HT1080 (cell line): ENCODE measurements at regions not wholly inside any gene's neighbourhood (a gene's known extent, or its start where the extent isn't known, plus 50 kb on each side); places are given as distances from the start of the nearest gene placed in this dataset.
"Not testable (repeated sequence)": the region's sequence is repeated elsewhere in the genome, so short reads cannot be mapped to it uniquely, and the experiment has no call there.

Source experiments
- DNase-seq: peaks from one replicate; pipeline ENCODE4 v3.0.0-alpha.2; 2015; ENCODE audit warnings: low read depth

DNA sequence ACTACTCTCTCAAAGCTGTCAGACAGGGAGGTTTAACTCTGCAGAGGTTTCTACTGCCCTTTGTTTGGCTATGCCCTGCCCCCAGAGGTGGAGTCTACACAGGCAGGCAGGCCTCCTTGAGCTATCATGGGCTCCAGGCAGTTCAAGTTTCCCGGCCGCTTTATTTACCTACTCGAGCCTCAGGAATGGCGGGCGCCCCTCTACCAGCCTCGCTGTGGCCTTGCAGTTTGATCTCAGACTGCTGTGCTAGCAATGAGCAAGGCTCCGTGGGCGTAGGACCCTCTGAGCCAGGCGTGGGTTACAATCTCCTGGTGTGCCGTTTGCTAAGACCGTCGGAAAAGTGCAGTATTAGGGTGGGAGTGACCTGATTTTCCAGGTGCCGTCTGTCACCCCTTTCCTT lies 124.3 kb downstream of the PTCHD1 start:
- not testable (repeated sequence) for DNase-seq

DNA sequence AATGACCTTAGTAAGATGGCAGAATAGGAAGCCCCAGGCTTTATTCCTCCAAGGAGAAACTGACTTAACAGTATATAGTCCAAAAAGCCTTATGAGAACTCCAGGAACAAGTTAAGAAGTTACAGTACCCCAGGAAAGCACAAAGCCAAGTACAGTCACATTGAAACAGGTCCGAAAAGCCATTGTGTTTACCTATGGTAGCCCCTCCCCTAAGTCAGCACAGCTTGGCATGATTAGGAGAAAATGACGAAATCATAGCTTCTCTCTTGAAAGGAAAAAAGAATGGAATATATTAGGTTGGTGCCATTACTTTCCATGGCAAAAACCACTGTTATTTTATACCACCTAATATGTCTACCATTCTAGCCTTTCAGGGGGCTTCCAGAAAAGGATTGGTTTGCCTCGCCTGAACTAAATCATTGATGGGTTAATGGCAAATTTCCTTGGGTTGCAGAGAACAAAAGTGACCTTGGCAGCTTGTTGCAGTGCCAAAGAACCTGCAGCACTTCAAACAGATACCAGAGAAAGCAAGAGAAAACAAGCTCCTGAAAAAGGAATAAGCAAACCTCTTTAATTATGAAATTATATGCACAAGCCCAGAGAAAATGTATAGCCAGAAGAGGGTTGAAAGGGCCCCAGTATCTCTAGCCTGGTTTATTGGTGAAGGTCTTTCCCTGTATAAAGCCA lies 130.6 kb downstream of the PTCHD1 start:
- no peak for DNase-seq

DNA sequence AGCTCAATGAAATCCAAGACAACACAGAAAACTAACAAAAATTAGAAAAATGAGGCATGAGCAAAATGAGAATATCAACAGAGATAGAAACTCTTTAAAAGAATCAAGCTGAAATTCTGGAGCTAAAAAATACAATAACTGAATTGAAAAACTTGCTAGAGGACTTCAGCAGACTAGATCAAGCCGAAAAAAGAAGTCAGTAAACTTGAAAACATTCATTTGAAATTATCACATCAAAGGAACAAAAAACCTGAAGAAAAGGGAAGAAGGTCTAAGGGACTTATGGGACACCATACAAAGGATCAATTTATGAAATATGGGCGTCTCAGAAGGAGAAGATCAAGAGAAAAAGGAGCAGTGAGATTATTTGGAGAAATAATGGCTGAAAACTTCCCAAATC lies 131.3 kb downstream of the PTCHD1 start:
- no peak for DNase-seq

DNA sequence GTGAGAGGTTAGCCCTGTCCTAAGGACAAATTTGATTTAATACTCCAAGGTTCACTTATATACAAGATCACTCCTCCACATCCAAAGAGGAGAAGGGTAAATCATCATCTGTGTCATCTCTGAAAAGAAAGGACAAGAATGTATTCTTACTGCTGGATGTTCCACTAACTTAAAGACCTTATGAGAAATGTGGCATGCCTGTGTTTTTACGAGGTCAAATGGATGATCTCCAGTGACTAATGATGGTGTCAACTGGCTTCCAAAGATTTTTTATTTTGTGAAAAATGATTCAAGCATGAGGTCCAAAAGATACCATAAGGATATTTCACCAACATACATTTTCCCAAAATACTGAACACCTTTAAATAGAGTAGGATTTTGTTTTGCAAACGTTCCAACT lies 143.4 kb downstream of the PTCHD1 start:
- peak; percentile 41 for DNase-seq

DNA sequence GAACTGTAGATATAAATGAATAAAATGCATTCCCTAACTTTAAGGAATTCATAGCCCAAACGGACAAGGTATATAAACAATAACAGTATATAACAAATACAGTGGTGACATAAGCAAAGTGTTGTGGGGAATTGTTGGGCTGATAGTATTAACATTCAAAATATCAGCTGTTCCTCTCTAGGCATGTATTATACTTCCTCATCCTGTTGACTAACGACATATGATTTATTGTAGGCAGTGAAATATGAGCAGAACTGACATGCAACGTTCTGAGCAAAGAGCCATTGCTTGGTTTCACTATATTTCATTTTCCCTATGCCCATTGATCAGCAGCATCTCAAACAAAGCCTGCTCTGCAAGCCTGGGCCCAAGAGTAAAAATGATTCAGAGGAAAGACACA lies 143.9 kb downstream of the PTCHD1 start:
- DNase-seq, result no peak

DNA sequence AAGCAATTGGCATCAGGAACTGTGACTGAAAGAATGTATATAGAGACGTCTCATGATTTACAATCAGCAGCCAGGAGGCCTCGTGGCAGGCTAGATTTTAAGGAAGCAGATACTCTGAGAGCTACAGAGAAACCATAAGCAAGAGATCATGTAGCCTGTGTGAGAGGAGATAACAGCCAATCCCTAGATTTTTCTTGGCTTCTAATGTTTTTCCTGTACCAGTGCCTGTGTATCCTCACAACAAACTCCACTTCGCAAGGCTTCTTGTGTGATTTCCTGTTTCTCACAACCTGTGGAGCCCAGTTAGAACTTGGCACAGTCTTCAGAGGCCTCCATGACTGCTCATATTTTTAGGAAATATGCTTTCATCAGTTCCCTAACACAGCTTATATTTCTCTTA lies 147.9 kb downstream of the PTCHD1 start:
- DNase-seq, result no peak

DNA sequence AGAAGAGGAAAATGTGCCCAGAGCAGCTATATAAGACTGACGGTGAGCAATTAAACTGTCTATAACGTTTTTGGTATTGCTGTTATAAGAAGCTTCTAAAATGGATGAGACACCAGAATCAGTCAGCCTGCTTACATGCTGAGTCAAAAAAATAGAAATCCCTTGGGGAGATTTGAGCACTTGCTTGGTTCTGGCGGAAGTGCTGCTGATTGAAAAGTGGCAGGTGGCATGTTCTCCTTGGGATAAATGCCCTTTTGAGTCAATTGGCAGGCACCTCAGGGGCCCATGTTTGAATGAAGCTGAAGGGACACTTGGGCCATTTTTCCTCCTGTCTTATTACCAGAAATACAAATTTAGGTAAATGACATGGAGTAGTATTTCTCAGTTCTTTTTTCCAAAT lies 148.7 kb downstream of the PTCHD1 start:
- no peak for DNase-seq

DNA sequence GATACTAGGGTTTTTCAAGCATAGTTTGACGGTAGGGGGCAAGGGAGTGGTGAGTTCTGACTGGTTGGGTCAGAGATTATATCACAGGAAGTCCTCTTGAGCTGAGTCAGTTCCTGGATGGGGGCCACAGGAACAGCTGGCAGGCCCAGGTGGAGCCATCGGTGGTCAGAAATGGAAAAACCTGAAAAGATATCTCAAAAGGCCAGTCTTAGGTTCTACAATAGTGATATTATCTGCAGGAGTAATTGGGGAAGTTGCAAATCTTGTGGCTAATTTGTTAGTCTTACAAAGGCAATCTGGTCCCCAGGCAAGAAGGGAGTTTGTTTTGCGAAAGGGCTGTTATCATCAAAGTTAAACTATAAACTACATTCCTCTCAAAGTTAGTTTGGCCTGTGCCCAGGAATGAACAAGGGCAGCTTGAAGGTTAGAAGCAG lies 159.3 kb downstream of the PTCHD1 start:
- DNase-seq, result peak; percentile 76

DNA sequence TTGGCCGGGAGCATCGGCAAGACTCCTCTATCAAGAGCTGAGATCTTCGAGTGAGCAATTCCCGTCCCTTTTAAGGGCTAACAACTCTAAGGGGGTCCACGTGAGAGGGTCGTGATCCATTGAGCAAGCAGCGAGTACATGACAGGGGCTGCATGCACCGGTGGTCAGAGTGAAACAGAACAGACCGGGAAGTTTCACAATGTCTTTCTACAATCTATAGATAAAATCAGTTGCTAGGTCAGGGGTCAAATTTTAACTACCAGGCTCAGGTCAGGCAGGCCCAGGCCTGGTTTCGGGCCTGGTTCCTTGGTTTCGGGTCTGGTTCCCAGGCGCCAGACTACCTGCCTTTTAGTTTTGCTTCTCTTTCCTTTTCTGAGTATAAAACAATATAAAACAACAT lies 160.1 kb downstream of the PTCHD1 start:
- DNase-seq, result no peak

DNA sequence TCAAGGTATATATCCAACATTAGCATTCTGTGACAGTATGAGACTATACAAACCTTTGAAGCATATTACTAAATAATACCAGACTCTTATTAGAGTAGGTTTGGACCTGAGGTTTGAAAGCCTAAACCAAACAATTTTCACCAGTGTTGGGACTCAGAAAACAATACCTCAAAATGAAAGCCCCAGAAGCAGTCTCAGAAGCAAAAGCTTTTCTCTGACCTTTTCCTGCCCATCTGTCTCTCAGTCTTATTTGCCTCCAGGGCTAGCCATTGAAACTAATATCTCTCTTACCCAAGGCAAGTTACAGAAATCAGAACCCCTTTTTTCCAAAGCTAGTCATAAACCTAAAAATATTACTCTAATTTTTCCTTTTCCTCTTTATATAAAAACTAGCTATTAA lies 163.3 kb downstream of the PTCHD1 start:
- no peak for DNase-seq

DNA sequence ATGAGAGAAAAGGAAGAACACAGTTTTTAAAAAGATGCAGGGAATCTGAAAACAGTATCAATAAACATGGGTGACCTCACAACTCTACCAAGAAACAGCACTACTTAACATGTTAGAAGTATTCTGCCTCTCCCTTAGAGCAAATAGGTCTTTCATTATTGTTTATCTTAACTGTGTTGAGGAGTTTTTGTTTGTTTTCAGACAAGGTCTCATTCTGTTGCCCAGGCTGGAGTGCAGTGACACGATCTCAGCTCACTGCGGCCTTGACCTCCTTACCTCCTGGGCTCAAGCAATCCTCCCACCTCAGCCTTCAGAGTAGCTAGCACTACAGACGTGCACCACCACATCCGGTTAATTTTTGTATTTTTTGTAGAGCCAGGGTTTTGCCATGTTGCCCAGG lies 165.3 kb upstream of the PRDX4 start:
- no peak for DNase-seq

DNA sequence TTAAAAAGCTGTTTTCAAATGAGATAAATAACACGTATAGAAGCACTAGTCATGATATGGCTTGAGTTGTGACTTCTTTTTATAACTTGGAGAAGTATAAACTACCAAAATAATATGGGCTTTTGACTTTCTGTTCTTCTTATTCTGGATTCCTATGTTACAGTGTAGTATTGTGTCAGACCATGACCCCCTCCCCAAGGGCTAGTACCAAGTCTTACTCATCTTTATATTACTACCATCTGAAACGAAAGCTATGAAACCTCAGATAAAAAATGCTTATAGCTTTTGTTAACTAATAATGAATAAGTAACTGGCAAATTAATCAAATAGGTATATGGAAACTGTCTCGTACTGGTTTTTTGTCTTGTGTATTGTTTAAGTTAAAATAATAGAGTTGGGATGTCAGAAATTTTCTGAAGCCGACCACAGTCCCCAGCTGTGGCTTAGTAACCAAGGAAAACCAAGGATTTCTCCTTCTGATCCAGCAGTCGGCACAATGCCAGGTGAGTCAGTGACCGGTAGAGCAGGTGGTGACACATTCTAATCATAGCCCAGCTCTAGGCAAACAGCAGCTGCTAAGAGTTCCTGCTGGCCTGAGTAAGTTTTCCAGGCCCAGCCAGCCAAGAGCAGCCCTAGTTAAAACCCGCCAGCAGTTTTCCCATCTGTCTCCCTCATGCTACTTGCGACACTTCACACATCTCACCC lies 163.3 kb upstream of the PRDX4 start:
- DNase-seq, result peak; percentile 91

DNA sequence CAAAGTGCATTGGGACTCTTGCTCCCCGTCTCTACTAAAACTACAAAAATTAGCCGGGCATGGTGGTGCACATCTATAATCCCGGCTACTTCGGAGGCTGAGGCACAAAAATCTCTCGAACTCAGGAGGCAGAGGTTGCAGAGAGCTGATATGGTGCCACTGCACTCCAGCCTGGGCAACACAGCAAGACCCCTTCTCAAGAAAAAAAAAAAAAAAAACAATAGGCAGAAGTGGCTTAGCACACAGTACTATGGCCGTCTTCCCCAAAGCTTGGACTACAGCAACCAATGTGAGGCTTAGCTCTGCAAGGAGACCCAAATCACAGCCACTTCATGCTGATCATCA lies 162.8 kb upstream of the PRDX4 start:
- no peak for DNase-seq

DNA sequence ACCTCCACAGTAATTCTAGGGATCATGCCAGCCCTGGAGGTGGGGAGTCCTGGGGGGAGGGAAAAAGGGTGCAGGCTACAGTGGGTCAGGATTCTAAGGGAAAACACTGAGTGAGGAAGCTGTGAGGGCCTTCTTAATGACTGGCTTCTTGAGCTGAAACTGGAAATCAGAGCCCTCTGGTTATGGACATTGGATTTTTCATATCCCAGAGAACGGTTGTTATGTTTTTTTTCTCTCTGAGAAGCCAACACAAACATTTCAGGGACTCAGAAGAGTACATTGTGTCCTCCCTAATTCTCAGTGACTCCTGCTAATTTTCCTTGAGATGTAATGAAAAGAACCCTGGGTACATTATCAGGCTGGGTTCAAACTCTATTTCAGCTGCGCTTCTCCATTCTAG lies 162.4 kb upstream of the PRDX4 start:
- DNase-seq, result no peak

DNA sequence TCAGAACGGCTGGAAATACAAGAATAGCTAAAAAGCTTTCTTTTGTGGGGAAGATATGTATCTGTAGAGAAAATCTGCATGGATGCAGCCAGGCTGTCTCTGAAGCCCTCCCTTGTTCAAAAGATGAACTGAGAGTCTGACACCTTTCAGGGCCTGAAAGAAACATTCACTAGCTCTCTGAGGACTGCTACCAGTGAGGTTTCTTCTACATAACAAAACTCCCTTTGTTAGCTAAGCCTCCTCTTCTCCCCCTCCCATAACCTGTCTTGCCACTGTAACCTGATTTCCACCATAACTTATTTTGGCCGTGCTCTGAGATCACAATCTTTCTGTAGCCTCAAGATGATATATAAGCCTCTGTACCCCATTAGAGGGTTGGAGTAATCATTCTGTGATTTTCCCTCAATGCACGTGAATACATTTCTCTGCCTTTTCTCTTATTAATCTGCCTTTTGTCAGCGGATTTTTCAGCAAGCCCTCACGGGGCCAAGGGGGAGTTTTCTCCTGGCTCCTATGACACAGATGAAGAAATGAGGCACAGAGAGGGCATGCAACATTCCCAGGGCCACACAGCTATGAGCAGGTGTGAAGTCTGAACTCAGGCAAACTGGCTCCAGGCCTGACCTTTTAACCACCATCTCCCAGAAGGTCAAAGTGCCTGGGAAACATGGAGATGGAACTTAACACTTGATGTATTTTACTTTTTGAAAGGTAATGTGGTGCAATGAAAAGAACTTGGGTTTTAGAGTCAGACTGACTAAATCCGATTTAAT lies 161.6 kb upstream of the PRDX4 start:
- DNase-seq, result no peak

DNA sequence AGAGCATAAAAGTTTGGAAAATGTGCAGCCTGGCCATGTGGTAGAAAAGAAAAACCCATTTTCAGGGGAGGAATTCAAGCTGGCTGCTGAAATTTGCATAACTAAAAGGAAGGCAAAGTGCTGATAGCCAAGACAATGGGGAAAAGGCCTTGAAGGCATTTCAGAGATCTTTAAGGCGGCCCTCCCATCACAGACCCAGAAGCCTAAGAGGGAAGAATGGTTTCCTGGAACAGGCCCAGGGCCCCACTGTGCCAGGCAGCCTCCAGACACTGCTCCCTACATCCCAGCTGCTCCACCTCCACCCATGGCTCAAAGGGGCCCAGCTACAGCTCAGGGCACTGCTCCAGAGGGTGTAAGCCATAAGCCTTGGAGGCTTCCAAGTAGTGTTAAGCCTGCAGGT lies 158.0 kb upstream of the PRDX4 start:
- no peak for DNase-seq

DNA sequence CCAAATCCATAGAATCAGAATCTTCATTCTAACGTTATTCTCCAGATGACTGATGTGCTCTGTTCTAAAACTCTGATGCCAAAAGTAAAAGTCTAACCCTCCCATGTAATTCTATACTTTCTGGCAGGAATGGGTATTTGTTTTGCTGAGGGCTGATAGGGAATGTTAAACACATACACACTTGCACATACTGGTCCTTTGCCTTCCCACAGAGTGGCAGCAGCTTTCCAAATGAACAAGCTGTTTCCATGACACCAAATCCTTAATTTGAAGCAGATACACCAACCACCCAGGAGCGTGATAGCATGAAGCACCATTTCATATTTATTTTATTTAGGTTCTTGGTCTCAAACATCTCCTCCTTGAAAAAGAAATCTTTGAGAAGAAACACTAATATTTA lies 155.5 kb upstream of the PRDX4 start:
- no peak for DNase-seq

DNA sequence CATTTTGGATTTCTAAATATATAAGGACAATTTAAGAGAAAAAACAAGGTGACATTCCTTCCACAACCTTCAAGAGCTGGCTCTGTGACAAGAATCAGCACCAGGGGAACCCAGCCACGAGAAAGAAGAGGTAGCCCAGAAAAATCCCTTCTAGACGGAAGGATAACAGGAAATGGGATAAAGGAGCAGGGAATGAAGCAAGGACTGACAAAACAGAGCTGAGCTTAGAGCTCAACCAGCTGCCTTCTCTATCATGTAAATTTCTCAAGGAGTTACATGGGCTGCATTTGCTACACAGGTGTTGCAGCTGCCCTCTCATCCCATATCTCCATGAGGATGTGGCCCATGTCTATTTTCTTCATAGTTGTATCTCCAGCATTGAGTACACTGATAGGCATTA lies 154.2 kb upstream of the PRDX4 start:
- DNase-seq, result no peak

DNA sequence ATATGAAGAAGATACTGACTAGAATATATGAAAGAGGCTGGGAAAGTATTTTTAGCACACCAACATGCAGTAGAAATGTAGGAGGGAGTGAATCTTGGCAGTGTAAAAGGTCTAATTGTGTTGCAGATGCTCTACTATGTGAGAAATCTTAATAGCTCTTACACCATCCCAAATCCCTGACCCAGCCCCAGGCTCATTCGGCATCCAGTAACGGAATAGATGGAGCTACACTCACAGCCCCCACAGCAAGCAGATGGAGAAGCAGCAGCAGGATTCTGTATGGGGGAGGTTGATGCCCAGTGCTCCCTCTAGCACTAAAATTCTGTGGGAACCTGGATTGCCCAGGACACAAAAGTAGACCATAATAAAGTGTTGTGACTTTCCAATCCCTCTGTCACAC lies 153.2 kb upstream of the PRDX4 start:
- DNase-seq, result no peak

DNA sequence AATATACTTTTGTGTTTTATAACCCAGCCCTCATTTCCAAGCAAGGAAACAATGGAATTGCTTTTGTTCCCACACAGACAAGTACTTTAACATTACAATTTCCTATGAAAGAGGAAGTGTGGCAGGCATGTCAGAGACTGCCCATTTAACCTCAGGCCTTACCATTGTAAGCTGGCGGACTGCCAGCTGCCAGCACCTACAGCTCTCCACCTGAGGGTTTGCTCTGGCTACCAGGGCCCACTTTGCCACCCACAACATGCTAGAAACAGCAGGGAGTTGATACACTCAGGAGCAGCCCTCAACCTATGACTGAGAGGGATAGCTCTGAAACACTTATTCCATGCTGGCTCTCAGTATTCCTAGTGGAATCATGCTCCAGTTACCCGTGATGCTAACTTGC lies 152.3 kb upstream of the PRDX4 start:
- DNase-seq, result no peak

DNA sequence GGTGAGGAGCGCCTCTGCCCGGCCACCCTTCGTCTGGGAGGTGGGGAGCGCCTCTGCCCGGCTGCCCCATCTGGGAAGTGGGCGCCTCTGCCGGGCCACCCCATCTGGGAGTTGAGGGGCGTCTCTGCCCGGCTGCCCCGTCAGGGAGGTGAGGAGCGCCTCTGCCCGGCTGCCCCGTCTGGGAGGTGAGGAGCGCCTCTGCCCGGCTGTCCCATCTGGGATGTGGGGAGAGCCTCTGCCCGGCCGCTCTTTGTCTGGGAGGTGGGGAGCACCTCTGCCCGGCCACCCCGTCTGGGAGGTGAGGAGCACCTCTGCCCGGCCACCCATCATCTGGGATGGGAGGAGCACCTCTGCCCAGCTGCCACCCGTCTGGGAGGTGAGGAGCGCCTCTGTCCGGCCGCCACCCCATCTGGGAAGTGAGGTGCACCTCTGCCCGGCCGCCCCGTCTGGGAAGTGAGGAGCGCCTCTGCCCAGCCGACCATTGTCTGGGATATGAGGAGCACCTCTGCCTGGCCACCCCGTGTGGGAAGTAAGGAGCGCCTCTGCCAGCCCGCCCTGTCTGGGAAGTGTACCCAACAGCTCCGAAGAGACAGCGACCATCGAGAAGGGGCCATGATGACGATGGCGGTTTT lies 144.2 kb upstream of the PRDX4 start:
- DNase-seq, result not testable (repeated sequence)

DNA sequence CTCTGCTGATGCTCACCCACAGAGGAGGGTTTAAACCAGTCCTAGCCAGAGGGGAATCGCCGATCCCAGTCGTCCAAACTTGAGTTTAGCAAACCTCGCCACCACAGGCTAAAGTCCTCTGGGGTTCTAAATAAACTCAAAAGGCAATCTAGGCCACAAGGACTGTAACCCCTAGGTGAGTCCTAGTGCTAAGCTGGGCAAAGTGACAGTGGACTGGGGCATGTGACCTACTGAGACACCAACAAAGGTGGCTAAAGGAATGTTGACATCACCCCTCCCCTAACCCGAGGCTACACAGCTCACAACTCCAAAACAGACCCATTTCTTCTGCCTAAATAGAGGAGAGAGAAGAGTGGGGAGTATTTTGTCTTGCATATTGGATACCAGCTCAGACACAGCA lies 142.8 kb upstream of the PRDX4 start:
- no peak for DNase-seq
